Liver (tissue), 8 donors: ENCODE measurements at regions not wholly inside any gene's neighbourhood (a gene's known extent, or its start where the extent isn't known, plus 50 kb on each side); places are given as distances from the start of the nearest gene placed in this dataset.

ENCODE experiments used
- DNase-seq: peaks from one replicate; pipeline ENCODE4 v3.0.0-alpha.2; 2017; ENCODE audit warnings: low spot score
- H3K27ac ChIP-seq, 2 donors: one replicate each; pipeline ENCODE4 v1.7.0; 2013; ENCODE audit warnings: inconsistent platforms in 2 of 2, low read length in 2 of 2, control low read depth in 1 of 2, low read depth in 1 of 2, mild to moderate bottlenecking in 1 of 2
- H3K27me3 ChIP-seq, 4 donors: one replicate each; pipeline versions ENCODE4 v1.6.1 to v1.7.0; 2013; ENCODE audit warnings: low read length in 3 of 4, inconsistent platforms in 1 of 4, mild to moderate bottlenecking in 1 of 4, moderate library complexity in 1 of 4; ENCODE audit not compliant: control insufficient read depth in 4 of 4, insufficient read depth in 4 of 4
- H3K36me3 ChIP-seq, 4 donors: one replicate each; pipeline versions ENCODE4 v1.6.1 to v1.7.0; 2013; ENCODE audit warnings: low read length in 3 of 4, mild to moderate bottlenecking in 3 of 4, low read depth in 1 of 4, moderate library complexity in 1 of 4; ENCODE audit not compliant: control insufficient read depth in 4 of 4, insufficient read depth in 3 of 4
- H3K4me1 ChIP-seq, 4 donors: one replicate each; pipeline versions ENCODE4 v1.6.1 to v1.7.0; 2013; ENCODE audit warnings: low read length in 3 of 4, mild to moderate bottlenecking in 3 of 4, moderate library complexity in 1 of 4; ENCODE audit not compliant: control insufficient read depth in 4 of 4, insufficient read depth in 4 of 4
- H3K4me3 ChIP-seq, 3 donors: one replicate each; pipeline versions ENCODE4 v1.6.1 to v1.7.0; 2013; ENCODE audit warnings: low read length in 3 of 3, control low read depth in 1 of 3, low read depth in 1 of 3, mild to moderate bottlenecking in 1 of 3
- H3K9ac ChIP-seq, 2 donors: one replicate each; pipeline ENCODE4 v1.7.0; 2013; ENCODE audit warnings: low read length in 2 of 2, mild to moderate bottlenecking in 2 of 2, moderate library complexity in 2 of 2, control low read depth in 1 of 2, low read depth in 1 of 2
- H3K9me3 ChIP-seq, 4 donors: one replicate each; pipeline versions ENCODE4 v1.6.1 to v1.7.0; 2013; ENCODE audit warnings: low read length in 3 of 4; ENCODE audit not compliant: control insufficient read depth in 4 of 4
- EGR1 ChIP-seq, 2 donors: IDR thresholded peaks; 2 replicates each; pipeline ENCODE4 v1.6.1; 2016 to 2018; ENCODE audit warnings: antibody characterized with exemption in 2 of 2, low read depth in 2 of 2
- FOXA1 ChIP-seq: IDR thresholded peaks from 2 replicates; pipeline ENCODE4 v1.6.1; 2016; ENCODE audit warnings: antibody characterized with exemption
- FOXA2 ChIP-seq: IDR thresholded peaks from 2 replicates; pipeline ENCODE4 v1.6.1; 2016; ENCODE audit warnings: antibody characterized with exemption
- GABPA ChIP-seq, 2 donors: IDR thresholded peaks in 1 of 2; conservative IDR thresholded peaks in 1 of 2; 2 replicates each; pipeline ENCODE4 v1.6.1; 2016; ENCODE audit warnings: antibody characterized with exemption in 2 of 2, mild to moderate bottlenecking in 1 of 2, moderate library complexity in 1 of 2
- HNF4A ChIP-seq, 2 donors: conservative IDR thresholded peaks; 2 replicates each; pipeline ENCODE4 v1.6.1; 2016; ENCODE audit warnings: antibody characterized with exemption in 2 of 2, mild to moderate bottlenecking in 2 of 2
- HNF4G ChIP-seq: IDR thresholded peaks from 2 replicates; pipeline ENCODE4 v1.6.1; 2016; ENCODE audit warnings: antibody characterized with exemption
- JUND ChIP-seq, 2 donors: IDR thresholded peaks; 2 replicates each; pipeline ENCODE4 v1.6.1; 2016; ENCODE audit warnings: antibody characterized with exemption in 2 of 2
- NR2F2 ChIP-seq: IDR thresholded peaks from 2 replicates; pipeline ENCODE4 v1.6.1; 2016; ENCODE audit warnings: antibody characterized with exemption
- RAD21 ChIP-seq, 2 donors: IDR thresholded peaks; 2 replicates each; pipeline ENCODE4 v1.6.1; 2016; ENCODE audit warnings: antibody characterized with exemption in 2 of 2, mild to moderate bottlenecking in 2 of 2
- RXRA ChIP-seq, 2 donors: IDR thresholded peaks; 2 replicates each; pipeline ENCODE4 v1.6.1; 2017 to 2018; ENCODE audit warnings: antibody characterized with exemption in 2 of 2, mild to moderate bottlenecking in 1 of 2
- SP1 ChIP-seq: IDR thresholded peaks from 2 replicates; pipeline ENCODE4 v1.6.1; 2018; ENCODE audit warnings: antibody characterized with exemption, mild to moderate bottlenecking
- TAF1 ChIP-seq: conservative IDR thresholded peaks from 2 replicates; pipeline ENCODE4 v1.6.1; 2016; ENCODE audit warnings: antibody characterized with exemption, mild to moderate bottlenecking
- YY1 ChIP-seq: IDR thresholded peaks from 2 replicates; pipeline ENCODE4 v1.6.1; 2016; ENCODE audit warnings: antibody characterized with exemption, mild to moderate bottlenecking
- WGBS: extraction: QIAGEN DNeasy Blood & Tissue Kit; methylation state at CpG from one replicate; pipeline ENCODE4 v1.1.7; 2013; 5-methylcytosine and 5-hydroxymethylcytosine counted together
- TF ChIP-seq, protein P1 (sequence below): IDR thresholded peaks from 2 replicates; pipeline ENCODE4 v1.6.1; 2016; ENCODE audit warnings: antibody characterized with exemption
- TF ChIP-seq, protein P2 (sequence below): fragments of 150-350 bp; IDR thresholded peaks from 2 replicates; pipeline ENCODE4 v1.5.1; 2017; ENCODE audit warnings: improper control_type of control experiment, low read depth, low read length; ENCODE audit not compliant: missing input control
- TF ChIP-seq, protein P3 (sequence below): IDR thresholded peaks from 2 replicates; pipeline ENCODE4 v1.6.1; 2016; ENCODE audit warnings: antibody characterized with exemption
- TF ChIP-seq, protein P4 (sequence below): IDR thresholded peaks from 2 replicates; pipeline ENCODE4 v1.6.1; 2016; ENCODE audit warnings: antibody characterized with exemption
- TF ChIP-seq, protein P5 (sequence below): IDR thresholded peaks from 2 replicates; pipeline ENCODE4 v1.6.1; 2016; ENCODE audit warnings: antibody characterized with exemption, mild to moderate bottlenecking
- donor health status: healthy.
- donor health status: healthy.
- donor health status: healthy.
- donor health status: healthy.
- donor health status: healthy.

DNA sequence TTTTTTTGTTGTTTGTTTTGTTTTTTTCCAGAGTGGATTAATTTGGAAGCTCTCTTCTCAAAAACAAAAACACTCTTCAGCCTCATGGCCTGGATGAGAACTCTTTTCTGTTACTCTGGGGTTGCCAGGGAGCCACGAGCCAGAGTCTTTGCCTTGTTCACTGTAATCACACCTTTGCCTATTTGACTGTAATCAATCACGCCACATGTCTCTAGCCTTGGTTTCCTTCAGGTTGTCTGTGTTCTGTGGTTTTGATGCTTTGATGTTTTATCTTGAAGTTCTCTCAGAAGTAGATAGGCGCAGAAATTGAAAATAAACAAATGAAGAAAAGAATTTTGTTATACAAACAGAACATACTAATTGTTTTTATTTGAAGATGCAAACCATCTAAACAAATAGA is 62.3 kb upstream of the IGF1R start:
- TF ChIP-seq, protein P1, sequence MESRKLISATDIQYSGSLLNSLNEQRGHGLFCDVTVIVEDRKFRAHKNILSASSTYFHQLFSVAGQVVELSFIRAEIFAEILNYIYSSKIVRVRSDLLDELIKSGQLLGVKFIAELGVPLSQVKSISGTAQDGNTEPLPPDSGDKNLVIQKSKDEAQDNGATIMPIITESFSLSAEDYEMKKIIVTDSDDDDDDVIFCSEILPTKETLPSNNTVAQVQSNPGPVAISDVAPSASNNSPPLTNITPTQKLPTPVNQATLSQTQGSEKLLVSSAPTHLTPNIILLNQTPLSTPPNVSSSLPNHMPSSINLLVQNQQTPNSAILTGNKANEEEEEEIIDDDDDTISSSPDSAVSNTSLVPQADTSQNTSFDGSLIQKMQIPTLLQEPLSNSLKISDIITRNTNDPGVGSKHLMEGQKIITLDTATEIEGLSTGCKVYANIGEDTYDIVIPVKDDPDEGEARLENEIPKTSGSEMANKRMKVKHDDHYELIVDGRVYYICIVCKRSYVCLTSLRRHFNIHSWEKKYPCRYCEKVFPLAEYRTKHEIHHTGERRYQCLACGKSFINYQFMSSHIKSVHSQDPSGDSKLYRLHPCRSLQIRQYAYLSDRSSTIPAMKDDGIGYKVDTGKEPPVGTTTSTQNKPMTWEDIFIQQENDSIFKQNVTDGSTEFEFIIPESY, result no peak
- TF ChIP-seq JUND (IDR thresholded peaks at IDR 0.05) (no peak), TAF1 (no peak), NR2F2 (no peak), RAD21 (IDR thresholded peaks at IDR 0.05) (no peak), HNF4G (no peak), YY1 (no peak), HNF4A (conservative IDR thresholded peaks at IDR 0.05) (no peak), GABPA (IDR thresholded peaks at IDR 0.05 in 1 of 2, conservative IDR thresholded peaks at IDR 0.05 in 1 of 2) (no peak), SP1 (no peak), FOXA1 (no peak), EGR1 (IDR thresholded peaks at IDR 0.05; ENCODE audit: low read depth in 2 of 2) (no peak), RXRA (IDR thresholded peaks at IDR 0.05) (no peak)
- TF ChIP-seq, protein P2, sequence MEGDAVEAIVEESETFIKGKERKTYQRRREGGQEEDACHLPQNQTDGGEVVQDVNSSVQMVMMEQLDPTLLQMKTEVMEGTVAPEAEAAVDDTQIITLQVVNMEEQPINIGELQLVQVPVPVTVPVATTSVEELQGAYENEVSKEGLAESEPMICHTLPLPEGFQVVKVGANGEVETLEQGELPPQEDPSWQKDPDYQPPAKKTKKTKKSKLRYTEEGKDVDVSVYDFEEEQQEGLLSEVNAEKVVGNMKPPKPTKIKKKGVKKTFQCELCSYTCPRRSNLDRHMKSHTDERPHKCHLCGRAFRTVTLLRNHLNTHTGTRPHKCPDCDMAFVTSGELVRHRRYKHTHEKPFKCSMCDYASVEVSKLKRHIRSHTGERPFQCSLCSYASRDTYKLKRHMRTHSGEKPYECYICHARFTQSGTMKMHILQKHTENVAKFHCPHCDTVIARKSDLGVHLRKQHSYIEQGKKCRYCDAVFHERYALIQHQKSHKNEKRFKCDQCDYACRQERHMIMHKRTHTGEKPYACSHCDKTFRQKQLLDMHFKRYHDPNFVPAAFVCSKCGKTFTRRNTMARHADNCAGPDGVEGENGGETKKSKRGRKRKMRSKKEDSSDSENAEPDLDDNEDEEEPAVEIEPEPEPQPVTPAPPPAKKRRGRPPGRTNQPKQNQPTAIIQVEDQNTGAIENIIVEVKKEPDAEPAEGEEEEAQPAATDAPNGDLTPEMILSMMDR, result no peak
- TF ChIP-seq, protein P3, sequence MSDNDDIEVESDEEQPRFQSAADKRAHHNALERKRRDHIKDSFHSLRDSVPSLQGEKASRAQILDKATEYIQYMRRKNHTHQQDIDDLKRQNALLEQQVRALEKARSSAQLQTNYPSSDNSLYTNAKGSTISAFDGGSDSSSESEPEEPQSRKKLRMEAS, result no peak
- TF ChIP-seq, protein P4, sequence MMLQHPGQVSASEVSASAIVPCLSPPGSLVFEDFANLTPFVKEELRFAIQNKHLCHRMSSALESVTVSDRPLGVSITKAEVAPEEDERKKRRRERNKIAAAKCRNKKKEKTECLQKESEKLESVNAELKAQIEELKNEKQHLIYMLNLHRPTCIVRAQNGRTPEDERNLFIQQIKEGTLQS, result no peak
- H3K4me1 ChIP-seq, result no peaks in the 10 kb centered on the region
- DNase-seq, result no peak

DNA sequence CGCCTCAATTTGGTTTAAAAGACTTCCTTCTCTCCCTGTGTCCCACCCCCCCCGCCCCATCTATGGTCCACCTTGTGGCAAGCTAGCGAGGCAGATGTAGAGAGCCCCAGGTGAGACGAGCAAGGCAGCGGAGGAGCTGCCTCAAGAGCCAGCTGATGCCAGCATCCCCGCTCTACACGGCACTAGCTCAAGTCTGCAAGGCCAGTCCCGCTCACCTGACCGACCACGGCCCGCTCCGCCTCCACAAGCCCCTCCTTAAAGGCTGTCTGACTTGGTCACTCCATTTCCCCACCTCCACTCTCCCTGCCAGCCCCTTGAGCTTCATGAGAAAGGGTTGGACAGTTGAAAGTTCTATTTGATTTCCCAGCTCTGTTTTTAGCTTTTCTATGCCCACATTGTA is 56.2 kb upstream of the IGF1R start:
- Histone ChIP-seq H3K27ac (no peak overlapping the region), H3K9me3 (no peaks in the 10 kb centered on the region), H3K4me1 (no peaks in the 10 kb centered on the region), H3K9ac (no peak overlapping the region), H3K36me3 (no peaks in the 10 kb centered on the region), H3K4me3 (no peak overlapping the region), H3K27me3 (peaks cover 0 to 9% (median 4%) of the 10 kb centered on the region in 4 donors)
- TF ChIP-seq, protein P1, result no peak
- TF ChIP-seq, protein P3, result no peak
- TF ChIP-seq, protein P2, result no peak
- TF ChIP-seq FOXA2 (no peak), SP1 (no peak), YY1 (no peak), EGR1 (IDR thresholded peaks at IDR 0.05; ENCODE audit: low read depth in 2 of 2) (no peak), HNF4A (conservative IDR thresholded peaks at IDR 0.05) (no peak)
- TF ChIP-seq, protein P4, result no peak
- TF ChIP-seq, protein P5, sequence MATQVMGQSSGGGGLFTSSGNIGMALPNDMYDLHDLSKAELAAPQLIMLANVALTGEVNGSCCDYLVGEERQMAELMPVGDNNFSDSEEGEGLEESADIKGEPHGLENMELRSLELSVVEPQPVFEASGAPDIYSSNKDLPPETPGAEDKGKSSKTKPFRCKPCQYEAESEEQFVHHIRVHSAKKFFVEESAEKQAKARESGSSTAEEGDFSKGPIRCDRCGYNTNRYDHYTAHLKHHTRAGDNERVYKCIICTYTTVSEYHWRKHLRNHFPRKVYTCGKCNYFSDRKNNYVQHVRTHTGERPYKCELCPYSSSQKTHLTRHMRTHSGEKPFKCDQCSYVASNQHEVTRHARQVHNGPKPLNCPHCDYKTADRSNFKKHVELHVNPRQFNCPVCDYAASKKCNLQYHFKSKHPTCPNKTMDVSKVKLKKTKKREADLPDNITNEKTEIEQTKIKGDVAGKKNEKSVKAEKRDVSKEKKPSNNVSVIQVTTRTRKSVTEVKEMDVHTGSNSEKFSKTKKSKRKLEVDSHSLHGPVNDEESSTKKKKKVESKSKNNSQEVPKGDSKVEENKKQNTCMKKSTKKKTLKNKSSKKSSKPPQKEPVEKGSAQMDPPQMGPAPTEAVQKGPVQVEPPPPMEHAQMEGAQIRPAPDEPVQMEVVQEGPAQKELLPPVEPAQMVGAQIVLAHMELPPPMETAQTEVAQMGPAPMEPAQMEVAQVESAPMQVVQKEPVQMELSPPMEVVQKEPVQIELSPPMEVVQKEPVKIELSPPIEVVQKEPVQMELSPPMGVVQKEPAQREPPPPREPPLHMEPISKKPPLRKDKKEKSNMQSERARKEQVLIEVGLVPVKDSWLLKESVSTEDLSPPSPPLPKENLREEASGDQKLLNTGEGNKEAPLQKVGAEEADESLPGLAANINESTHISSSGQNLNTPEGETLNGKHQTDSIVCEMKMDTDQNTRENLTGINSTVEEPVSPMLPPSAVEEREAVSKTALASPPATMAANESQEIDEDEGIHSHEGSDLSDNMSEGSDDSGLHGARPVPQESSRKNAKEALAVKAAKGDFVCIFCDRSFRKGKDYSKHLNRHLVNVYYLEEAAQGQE, result no peak
- WGBS, result 69% methylated on average over 12 of the region's 12 CpGs
- DNase-seq, result no peak

More for the DNA sequence above, 62.3 kb upstream of the IGF1R start:
- Histone ChIP-seq H3K27me3 (no peaks in the 10 kb centered on the region), H3K4me3 (no peak overlapping the region), H3K27ac (no peak overlapping the region), H3K9ac (no peak overlapping the region), H3K36me3 (no peaks in the 10 kb centered on the region), H3K9me3 (no peaks in the 10 kb centered on the region)
- WGBS, result 61% methylated on average over 3 of the region's 3 CpGs
